HG02870 (cell line): ENCODE measurements at regions not wholly inside any gene's neighbourhood (a gene's known extent, or its start where the extent isn't known, plus 50 kb on each side); places are given as distances from the start of the nearest gene placed in this dataset.
"Not testable (repeated sequence)": the region's sequence is repeated elsewhere in the genome, so short reads cannot be mapped to it uniquely, and the experiment has no call there.

Experiments used
- ATAC-seq: cut with Tn5 transposase; IDR thresholded peaks from one replicate; pipeline ENCODE4 v1.9.1; 2021; ENCODE audit warnings: mild to moderate bottlenecking, moderate library complexity; ENCODE audit not compliant: unreplicated experiment

DNA sequence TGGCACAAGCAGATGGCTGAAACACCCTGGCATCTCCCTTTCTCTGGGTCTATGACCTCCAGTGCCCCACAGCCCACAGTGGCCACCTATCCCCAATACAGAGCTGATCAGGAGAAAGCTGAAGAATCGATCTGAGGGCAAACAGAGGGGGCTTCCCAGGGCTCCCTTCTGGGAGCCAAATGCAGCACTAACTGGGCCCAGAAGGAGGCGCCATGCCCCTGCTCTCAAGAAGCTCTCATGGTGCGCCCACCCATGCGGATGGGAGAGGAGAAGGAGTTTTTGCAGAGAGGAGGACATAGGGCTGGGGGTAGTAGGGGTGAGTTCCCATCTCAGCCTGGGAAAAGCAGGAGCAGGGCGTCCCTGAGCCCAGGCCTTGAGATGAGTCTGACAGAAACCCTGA, 787.3 kb upstream of the RAB6C start:
- ATAC-seq, result no peak

DNA sequence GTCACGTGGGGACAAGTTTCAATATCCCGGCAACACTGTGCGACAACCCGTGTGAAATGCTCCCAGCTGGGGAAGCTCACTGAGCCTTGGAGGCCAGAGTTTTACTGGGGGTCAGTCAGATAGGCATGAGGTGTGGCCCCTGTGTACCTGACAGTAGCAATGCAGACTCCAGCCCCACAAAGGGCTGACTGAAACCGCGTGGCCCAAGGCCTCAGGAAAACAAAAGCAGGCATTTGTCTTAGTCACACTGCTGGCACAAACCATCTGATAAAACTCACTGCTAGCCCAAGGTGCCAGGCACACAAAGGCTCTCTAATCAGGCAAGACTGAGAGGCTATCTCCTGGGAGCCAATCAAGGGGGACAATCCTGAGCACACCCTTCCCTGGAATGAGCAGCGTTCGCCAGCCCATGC, 786.6 kb upstream of the RAB6C start:
- no peak for ATAC-seq

DNA sequence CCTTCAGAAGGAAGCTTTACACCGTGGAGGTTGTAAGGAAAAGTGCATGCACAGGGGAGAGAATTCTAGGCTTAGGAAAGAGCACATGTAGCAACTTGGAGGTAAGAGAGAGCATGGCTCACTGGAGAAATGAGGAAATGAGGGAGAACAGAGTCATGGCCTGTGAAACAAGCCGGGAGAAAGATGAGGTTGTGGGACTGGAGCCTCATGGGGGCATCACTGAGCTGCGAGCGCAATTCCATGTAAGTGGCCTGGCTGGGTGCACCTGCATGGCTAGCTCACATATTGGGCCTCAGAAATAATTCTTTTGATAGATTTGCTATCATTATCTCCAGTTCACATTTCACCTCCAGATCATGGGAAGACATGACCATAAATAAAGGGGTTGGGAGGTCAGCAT, 785.5 kb upstream of the RAB6C start:
- ATAC-seq, result no peak

DNA sequence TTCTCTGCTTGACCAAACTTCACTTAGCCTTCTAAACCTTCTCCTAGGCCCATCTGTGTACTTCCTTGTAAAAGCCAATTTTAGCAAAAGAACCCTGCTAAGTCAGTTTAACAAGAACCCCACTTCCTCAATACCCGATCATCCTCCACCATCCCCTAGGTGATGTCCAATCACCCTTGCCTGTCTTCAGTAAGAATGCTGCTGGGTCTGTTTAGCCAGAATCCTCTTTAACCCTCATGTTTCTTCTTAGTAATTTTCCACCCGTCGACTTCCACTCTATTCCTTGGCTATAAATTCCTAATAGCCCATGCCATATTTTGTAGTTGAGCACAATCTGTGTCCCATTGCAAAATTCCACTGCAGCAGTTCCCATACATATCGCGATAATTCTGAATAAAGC, 780.0 kb upstream of the RAB6C start:
- no peak for ATAC-seq

DNA sequence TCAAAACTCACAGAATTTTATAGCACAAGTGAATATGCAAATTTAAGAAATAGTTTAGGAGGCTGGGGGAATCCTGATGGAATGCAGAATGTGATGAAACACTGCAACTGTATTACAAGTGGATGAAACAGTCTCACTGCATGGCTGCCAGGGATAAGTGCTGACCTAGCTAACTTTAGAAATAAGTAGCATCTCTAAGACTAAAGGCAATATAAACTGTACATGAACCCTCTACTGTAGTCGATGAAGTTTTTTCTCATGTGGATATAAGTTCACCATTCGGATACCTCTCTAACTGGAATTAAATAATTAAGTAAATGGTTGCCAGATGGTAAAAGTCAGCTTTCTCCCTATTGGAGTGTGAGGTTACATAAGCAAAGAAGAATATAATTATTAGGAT, 777.8 kb upstream of the RAB6C start:
- ATAC-seq, result no peak

DNA sequence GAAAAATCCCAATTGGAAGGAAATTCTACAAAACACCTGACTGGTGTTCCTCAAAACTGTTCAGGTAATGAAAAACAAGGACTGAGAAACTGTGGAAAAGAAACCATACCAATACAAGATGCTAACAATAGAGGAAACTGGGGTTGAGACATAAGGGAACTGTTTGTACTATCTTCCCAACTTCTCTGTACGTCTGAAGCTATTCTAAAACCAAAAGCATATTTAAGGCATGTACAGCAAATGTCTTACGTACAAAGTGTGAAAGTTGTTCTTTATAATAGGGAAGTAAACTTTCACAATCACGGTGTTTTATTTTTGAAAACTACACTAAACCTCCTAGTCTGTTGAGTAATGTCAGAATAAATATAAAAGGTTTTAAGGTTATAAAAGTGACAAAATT, 776.1 kb upstream of the RAB6C start:
- ATAC-seq, result no peak

DNA sequence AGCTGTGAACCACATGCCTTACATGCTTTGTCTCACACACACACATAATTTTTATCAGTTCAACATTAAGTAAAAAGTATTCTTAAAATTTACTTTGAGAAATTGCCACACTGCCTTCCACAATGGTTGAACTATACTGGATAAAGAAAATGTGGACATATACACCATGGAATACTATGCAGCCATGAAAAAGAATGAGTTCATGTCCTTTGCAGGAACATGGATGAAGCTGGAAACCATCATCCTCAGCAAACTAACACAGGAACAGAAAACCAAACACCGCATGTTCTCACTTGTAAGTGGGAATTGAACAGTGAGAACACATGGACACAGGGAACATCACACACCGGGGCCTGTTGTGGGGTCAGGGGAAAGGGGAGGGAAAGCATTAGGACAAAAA, 774.9 kb upstream of the RAB6C start:
- not testable (repeated sequence) for ATAC-seq

DNA sequence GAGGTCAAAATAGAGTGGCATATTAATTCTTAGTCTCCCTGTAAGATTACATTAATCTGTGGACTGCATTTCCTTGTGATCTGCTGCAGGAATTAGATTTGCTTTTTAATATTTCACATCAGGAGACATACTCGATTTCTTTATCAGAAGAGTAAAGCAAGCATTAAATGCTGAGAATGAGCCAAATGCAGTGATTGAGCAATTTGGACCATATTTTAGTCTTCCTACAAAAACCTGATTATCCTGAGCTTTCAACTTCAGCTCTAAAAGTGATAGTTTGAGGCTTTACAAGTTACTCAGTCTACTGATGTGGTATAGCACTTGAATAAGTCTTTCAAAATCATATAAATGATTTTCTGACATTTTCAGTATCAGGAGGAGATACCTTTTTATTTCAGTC, 774.3 kb upstream of the RAB6C start:
- ATAC-seq, result no peak

DNA sequence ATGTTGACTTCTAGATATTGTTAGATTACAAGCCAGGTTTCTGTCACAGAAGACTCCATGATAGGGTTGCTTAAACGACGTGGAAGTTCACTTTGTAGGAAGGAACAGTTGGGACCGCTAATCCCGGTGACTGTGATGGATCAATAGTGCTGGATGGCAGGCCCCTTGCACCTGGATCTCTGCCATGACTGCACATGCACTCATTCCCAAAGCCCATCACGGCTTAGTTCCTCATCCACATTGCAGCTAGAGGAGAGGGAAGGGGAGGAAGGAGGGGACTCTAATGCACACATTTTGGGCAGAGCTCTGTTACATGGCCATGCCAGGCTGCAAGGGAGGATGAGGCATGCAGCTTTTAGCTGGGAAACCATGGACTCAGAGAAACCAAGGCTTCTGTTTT, 773.7 kb upstream of the RAB6C start:
- ATAC-seq, result no peak

DNA sequence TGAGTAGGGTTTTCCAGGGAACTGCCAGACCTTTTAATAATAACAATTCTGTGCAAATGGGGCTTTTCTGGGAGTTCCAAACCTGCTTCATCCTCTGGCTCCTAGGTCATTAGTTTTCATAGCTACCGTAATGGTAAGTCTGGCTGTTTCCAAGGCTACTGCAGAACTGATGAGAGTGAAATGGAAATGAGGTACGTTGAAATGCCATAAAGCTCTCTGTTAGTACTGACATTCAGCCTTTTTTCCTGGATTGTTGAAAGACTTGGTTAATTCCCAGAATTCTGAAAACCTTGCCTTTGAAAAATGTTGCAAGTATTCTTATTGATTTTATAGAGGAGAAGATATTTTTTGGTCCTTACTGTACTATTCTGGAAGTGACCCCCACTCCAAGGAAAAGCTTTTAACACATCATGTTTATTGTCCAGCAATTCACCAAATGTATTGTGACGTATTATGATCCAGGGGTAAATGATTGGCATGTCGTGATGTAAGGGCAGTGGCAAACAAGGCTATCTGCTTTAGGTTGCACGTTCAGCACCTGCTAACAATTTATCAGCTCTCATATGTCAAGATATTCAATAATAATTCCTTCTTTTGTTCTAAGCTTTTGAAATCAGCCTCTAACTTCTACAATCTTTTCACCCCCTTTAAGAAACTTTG, 767.0 kb upstream of the RAB6C start:
- no peak for ATAC-seq

DNA sequence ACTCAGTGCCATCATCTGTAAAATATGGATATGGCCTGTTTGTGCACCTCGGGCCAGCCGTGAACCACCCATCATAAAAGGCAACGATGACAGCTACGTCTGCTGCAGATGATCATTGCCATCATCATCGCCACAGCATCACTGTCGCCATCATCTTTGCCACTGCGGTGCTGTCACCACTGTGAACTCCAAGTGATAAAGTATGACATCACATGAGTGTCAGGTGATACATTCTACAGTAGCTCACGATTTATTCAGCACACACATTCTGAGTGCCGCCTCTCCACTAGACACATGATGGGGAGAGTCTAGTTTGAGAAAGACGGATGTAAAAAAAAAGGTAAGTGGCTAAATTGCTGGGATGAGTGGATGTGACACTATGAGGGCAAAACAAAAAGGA, 755.4 kb upstream of the RAB6C start:
- no peak for ATAC-seq

DNA sequence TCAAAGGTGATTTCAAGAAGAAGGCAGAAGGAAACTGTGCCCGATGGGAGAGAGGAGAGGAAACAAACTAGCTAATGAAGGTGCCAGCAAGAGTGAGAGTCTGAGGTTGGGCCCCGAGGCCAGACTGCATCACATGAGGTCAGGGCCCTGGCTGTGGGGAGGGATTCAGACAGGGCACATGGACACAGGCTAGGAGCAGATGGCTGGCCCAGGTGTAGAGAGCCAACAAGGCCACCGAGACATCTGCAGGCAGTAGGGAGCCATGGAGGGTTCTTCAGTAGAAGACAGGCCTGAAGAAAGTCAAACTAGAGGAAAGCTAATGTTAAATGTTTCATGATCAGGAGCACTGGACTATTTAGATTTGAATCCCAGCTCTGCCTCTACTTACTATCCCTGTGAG, 755.0 kb upstream of the RAB6C start:
- ATAC-seq, result no peak

DNA sequence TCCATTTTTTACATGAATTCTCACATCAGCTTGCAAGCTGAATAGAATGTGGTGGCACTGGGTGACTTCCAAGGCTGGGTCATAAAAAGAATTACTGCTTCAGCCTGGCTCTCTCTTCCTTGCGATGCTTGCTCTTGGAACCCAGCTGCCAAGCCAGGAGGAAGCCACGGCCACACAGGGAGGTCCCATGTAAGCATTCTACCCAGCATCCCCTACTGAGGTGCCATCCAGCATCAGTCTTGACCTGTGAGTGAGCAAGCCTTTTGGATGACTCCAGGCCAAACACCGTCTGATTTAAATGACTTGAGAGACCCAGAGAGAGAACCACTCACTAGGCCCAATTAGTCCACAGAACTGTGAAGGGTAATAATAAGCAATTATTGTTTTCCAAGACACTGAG, 750.3 kb upstream of the RAB6C start:
- ATAC-seq, result no peak

DNA sequence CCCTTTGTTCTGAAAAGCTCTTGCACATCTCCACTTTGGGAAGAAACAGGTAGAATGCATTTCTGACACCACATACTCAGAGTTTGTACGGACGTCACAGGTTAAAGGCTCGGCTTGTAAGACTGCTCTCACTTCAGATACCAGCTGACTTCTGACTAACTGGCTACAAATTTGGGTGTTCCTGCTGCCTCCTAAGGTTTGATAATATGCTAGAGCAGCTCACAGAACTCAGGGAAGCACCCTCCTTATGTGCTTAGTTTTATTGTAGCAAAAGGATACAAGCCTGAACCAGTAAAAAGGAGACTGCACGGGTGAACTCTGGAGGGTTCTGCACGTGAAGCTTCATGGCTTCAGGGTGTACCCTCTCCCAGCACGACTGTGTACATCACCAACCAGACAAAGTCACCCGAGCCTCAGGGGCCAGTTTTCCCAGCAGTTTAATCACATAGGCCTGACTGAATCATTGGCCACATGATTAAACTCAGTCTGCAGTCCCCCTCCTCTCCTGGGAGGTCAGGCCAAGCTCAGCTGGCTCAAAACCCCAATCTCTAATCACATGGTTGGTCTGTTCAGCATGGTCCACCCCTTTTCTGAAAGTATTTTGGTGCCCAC, 749.5 kb upstream of the RAB6C start:
- no peak for ATAC-seq

DNA sequence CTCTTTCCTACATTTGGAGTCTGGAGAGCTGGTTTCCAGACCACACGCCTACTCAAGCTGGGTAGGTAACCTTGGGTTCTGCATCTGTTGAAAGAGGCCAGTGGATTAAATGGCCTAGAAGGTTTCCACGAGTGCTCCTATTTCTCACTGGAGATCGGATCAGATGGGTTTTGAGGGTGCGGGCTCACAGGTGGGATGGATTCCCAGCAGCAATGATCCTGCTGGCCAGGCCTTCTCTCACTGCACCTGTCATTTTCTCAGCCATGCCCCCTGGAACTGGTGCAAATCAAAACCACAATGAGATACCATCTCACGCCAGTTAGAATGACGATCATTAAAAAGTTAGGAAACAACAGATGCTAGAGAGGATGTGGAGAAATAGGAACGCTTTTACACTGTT, 747.5 kb upstream of the RAB6C start:
- no peak for ATAC-seq

DNA sequence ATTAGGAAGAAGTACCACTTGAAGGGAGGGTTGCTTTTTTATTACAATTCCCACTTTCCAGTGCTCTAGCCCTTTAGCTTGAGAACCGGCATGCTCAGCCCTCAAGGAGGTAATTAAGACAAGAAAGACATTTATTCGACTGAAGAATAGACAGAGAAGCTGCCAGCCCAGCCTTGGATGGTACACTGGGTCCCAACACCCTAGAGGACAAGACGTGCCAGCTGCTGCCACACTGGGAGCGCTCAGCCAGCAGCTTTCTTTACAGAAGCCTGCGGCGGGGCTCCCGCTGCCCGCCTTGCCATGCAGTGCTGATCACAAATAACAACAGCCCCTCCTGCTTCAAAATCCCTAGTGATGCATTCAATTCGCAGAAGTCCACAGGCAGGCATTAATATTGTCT, 746.3 kb upstream of the RAB6C start:
- no peak for ATAC-seq

DNA sequence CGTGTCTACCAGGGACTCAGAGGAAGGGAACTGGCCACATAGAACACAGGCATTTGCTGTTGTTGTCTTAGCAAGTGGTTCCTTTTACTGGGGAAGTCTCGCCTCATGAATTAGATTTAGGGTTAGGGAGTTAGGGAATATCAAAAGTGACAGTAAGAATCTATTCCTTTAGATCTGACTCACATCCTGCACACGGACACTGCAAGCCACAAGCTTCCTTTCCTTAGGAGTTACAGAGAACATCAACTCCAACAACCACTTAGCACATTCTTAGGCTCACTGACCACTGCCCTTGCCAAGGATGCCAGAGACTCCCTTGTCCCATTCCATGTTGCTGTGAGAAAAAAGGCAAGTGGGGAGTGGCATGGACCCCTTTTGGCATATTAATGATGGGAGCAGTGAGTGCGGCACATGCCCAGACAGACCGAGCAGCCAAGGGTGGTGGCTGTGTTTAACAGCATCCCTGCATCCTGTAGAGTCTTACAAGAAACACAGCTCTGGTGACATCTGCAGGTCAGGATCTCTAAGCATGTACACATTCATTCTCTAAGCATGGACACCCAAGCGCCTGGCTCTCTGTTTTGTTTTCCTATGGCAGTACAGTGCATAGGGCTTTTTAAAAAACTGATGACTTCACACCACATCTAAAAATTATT, 745.6 kb upstream of the RAB6C start:
- no peak for ATAC-seq

DNA sequence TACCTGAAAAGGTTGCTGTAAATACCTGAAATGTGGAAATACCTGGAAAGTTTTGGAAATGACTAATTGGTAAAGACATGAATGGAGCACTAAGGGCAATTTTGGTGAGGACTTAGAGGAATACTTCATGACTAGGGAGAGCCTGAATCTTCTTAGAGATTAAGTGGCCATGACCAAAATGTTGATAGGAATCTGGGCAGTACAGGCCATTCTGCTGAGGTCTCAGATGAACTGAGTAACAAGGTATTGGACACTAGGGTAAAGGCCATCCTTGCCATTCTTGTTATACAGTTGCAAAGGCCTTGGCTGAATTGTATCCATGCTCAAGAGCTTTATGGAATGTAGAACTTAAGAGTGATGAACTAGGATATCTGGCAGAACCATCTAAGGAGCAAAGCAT, 742.9 kb upstream of the RAB6C start:
- no peak for ATAC-seq

DNA sequence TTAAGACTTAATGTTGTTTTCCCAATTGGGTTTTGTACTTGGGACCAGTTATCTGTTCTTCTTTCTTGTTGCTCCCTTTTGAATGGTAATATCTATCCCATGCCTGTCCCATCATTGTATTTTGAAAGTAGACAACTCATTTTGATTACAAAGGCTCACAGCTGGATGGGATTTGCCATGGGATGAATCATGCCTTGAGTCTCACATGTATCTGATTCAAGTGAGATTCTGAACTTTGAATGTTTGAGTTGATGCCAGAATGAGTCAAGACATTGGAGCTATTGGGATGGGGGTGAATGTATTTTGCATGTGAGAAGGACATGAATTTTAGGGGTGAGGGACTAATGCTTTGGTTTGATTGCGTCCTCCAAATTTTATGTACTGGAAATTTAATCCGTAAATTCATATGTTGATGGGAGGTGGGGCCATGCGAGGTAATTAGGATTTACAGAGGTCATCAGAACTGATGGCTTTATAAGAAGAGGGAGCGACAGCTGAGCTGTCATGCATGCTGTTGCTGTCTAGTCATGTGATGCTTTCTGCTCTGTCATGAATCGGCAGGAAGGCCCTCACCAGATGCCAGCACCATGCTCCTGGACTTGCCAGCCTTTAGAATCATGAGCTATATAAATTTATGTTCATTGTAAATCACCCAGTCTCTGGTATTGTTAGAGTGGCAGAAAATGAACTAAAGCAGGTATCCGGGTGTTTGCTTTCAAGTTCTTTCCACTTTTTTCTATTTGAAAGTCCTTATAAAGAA, 741.3 kb upstream of the RAB6C start:
- ATAC-seq, result no peak

DNA sequence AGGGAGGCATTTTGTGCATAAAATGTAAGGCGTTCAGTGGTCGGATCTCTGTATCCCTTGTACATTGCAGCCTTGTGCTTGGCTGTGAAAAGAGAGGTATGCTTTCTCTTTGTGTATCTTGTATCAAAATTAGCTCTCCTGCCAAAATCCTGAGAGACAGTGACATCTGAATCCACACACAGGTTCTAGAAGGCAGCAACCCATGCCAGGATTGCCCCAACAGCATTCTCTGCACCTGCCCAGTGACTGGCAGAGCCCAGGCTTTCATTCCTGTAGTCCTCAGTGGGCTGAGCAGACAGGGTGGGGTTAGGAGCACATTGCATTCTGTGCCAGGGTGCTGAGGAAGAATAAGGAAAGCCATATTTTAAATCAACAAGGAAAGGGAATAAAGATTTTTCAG, 740.3 kb upstream of the RAB6C start:
- no peak for ATAC-seq

DNA sequence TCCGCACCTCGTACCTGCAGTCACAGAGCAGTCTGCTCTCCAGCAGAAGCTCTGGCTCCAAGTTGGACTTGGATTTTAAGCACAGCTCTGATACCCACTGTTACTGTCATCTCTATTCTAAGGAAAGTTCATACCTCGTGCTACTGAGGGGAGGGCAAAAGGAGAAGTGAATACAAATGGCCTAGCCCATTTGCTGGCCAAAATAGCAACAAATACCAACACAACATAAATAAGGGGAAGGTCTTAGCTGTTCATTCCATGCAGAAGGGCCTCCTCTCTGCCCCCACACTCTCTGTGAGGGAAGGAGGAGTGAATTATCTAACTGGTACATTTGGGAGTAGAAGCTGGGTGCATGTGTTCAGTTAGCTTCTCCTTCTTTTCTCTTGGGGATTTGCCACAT, 739.4 kb upstream of the RAB6C start:
- ATAC-seq, result no peak

DNA sequence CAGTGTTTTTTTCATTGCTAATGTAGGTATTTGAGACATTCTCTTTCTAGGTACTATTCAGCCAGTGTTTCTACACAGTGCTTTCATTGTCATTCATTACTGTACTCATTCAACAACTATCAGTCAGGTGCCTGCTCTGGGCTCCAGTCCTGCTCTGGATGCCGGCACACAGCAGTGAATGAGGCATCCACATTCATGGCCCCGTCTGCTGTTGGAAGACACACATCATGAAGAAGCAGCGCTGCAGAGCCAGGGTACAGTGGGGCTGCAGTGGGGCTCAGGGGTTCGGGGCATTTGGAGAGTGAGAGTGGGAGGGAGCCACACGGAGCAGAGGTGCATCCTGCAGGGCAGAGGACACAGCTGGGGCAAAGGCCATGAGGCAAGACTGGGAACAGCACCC, 737.2 kb upstream of the RAB6C start:
- no peak for ATAC-seq
